Spleen (tissue), 7 donors: ENCODE measurements at regions not wholly inside any gene's neighbourhood (a gene's known extent, or its start where the extent isn't known, plus 50 kb on each side); places are given as distances from the start of the nearest gene placed in this dataset.

ENCODE experiments used
- POLR2AphosphoS5 ChIP-seq, 3 donors: sonication (generic); formaldehyde crosslinking; IDR thresholded peaks; one replicate each; pipeline ENCODE4 v1.5.1; 2017; ENCODE audit warnings: antibody characterized with exemption in 3 of 3
- TF ChIP-seq, protein P1 (sequence below), 11 experiments: fragments of 200-600 bp in 7 of 11; fragments of 450-650 bp in 4 of 11; sonication (generic) in 4 of 11; IDR thresholded peaks in 8 of 11; conservative IDR thresholded peaks in 3 of 11; 1 replicate in 7 of 11; 2 replicates in 4 of 11; pipeline versions ENCODE4 v1.4.0 to v1.8.0; 2016 to 2021; ENCODE audit warnings: antibody characterized with exemption in 11 of 11, inconsistent platforms in 4 of 11, mild to moderate bottlenecking in 1 of 11
- donor health status: DM: no; HTN: no; CAD: no; lungs with moderate emphysema.
- donor health status: DM: no; HTN: no; CAD: no.
- donor health status: DM: no; HTN: no; CAD: no.

DNA sequence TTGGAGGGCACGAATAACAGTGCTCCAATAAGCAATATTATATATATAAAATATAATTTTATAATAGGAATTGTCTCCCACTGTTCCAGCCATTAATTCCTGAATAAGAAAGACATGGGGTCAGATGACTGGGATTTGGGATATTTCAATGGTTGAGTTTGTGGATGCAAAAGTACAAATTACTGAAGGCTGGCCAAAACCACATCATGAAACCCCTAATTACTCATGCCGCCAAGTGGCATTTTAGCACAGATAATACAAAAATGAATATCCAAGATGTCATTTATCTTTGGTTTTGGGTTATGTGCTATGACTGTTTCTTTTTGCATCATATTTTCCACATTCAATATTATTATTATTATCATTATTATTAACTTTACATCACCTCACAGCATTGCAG, 261.4 kb upstream of the TBX3 start:
- TF ChIP-seq, protein P1, sequence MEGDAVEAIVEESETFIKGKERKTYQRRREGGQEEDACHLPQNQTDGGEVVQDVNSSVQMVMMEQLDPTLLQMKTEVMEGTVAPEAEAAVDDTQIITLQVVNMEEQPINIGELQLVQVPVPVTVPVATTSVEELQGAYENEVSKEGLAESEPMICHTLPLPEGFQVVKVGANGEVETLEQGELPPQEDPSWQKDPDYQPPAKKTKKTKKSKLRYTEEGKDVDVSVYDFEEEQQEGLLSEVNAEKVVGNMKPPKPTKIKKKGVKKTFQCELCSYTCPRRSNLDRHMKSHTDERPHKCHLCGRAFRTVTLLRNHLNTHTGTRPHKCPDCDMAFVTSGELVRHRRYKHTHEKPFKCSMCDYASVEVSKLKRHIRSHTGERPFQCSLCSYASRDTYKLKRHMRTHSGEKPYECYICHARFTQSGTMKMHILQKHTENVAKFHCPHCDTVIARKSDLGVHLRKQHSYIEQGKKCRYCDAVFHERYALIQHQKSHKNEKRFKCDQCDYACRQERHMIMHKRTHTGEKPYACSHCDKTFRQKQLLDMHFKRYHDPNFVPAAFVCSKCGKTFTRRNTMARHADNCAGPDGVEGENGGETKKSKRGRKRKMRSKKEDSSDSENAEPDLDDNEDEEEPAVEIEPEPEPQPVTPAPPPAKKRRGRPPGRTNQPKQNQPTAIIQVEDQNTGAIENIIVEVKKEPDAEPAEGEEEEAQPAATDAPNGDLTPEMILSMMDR (IDR thresholded peaks at IDR 0.05 in 8 of 11, conservative IDR thresholded peaks at IDR 0.05 in 3 of 11): no peak
- TF ChIP-seq POLR2AphosphoS5 (IDR thresholded peaks at IDR 0.05): no peak
